GM23338 (cell line): ENCODE measurements at regions not wholly inside any gene's neighbourhood (a gene's known extent, or its start where the extent isn't known, plus 50 kb on each side); places are given as distances from the start of the nearest gene placed in this dataset.

Experiments used
- ATAC-seq: fragments of 200-7000 bp; cut with Tn5 transposase; 3 replicates; pipeline ENCODE4 v1.9.1; 2020
- DNase-seq: peaks from one replicate; pipeline ENCODE4 v3.0.0-alpha.2; 2015; ENCODE audit warnings: low spot score
- H2AFZ ChIP-seq: fragments of 200-600 bp; sonication (generic); 2 replicates; pipeline ENCODE4 v1.8.0; 2016; ENCODE audit warnings: antibody characterized with exemption, mild to moderate bottlenecking, moderate library complexity
- H3F3A ChIP-seq: fragments of 200-600 bp; sonication (generic); replicated peaks from 2 replicates; pipeline ENCODE4 v1.8.0; 2017; ENCODE audit warnings: antibody characterized with exemption, mixed run types, low read depth
- H3K27ac ChIP-seq: fragments of 200-600 bp; sonication (generic); 2 replicates; pipeline ENCODE4 v1.6.1; 2016; ENCODE audit warnings: low read depth
- H3K27me3 ChIP-seq: fragments of 200-600 bp; sonication (generic); 2 replicates; pipeline ENCODE4 v1.8.0; 2016; ENCODE audit warnings: mild to moderate bottlenecking, mixed run types, moderate library complexity; ENCODE audit not compliant: insufficient read depth
- H3K36me3 ChIP-seq: fragments of 200-600 bp; sonication (generic); 2 replicates; pipeline ENCODE4 v1.8.0; 2016; ENCODE audit warnings: mild to moderate bottlenecking; ENCODE audit not compliant: insufficient read depth
- H3K4me1 ChIP-seq: fragments of 200-600 bp; sonication (generic); 2 replicates; pipeline ENCODE4 v1.8.0; 2016; ENCODE audit warnings: mild to moderate bottlenecking, moderate library complexity; ENCODE audit not compliant: insufficient read depth
- H3K4me2 ChIP-seq: fragments of 200-600 bp; sonication (generic); 2 replicates; pipeline ENCODE4 v1.7.1; 2017; ENCODE audit warnings: mixed run types
- H3K4me3 ChIP-seq: fragments of 200-600 bp; sonication (generic); 2 replicates; pipeline ENCODE4 v1.6.1; 2016; ENCODE audit warnings: mixed run types
- H3K79me2 ChIP-seq: fragments of 200-600 bp; sonication (generic); replicated peaks from 2 replicates; pipeline ENCODE4 v1.8.0; 2017; ENCODE audit warnings: mild to moderate bottlenecking; ENCODE audit not compliant: insufficient read depth
- H3K9me2 ChIP-seq: fragments of 200-600 bp; sonication (generic); 2 replicates; pipeline ENCODE4 v1.8.0; 2017; ENCODE audit not compliant: insufficient read depth
- H4K20me1 ChIP-seq: fragments of 200-600 bp; sonication (generic); replicated peaks from 2 replicates; pipeline ENCODE4 v1.8.0; 2017; ENCODE audit warnings: mild to moderate bottlenecking; ENCODE audit not compliant: insufficient read depth
- H3K27ac Mint-ChIP-seq: 2 replicates; pipeline ENCODE4 v1.8.0; 2020; ENCODE audit warnings: inconsistent platforms, mild to moderate bottlenecking, moderate library complexity, mixed read lengths
- H3K27me3 Mint-ChIP-seq: 3 replicates; pipeline ENCODE4 v1.8.0; 2022; ENCODE audit warnings: low read depth, mild to moderate bottlenecking, moderate library complexity, mixed read lengths, inconsistent platforms; ENCODE audit not compliant: insufficient read depth, poor library complexity
- H3K36me3 Mint-ChIP-seq: 3 replicates; pipeline ENCODE4 v1.8.0; 2021; ENCODE audit warnings: low read depth, mild to moderate bottlenecking, inconsistent platforms, moderate library complexity, mixed read lengths
- H3K4me1 Mint-ChIP-seq: 3 replicates; pipeline ENCODE4 v1.8.0; 2020; ENCODE audit warnings: mild to moderate bottlenecking, inconsistent platforms, mixed read lengths
- H3K4me3 Mint-ChIP-seq: 3 replicates; pipeline ENCODE4 v1.8.0; 2021; ENCODE audit warnings: moderate library complexity, mild to moderate bottlenecking, inconsistent platforms, mixed read lengths
- H3K9me3 Mint-ChIP-seq: 3 replicates; pipeline ENCODE4 v1.8.0; 2020; ENCODE audit warnings: moderate library complexity, mild to moderate bottlenecking, inconsistent platforms, mixed read lengths
- CREB1 ChIP-seq: fragments of 250-450 bp; sonication (Bioruptor Pico); IDR thresholded peaks from 2 replicates; pipeline ENCODE4 v1.5.0; 2020; ENCODE audit warnings: low read depth, mild to moderate bottlenecking, moderate library complexity
- EZH2 ChIP-seq: fragments of 200-600 bp; sonication (generic); IDR thresholded peaks from one replicate; pipeline ENCODE4 v1.8.0; 2017; ENCODE audit warnings: antibody characterized with exemption, mild to moderate bottlenecking, low read depth; ENCODE audit not compliant: unreplicated experiment
- POLR2AphosphoS5 ChIP-seq: IDR thresholded peaks from 2 replicates; pipeline ENCODE4 v1.6.1; 2016; ENCODE audit warnings: antibody characterized with exemption, low read depth
- STAT1 ChIP-seq: IDR thresholded peaks from one replicate; pipeline ENCODE4 v1.6.1; 2016; ENCODE audit warnings: antibody characterized with exemption; ENCODE audit not compliant: unreplicated experiment
- ZNF331 ChIP-seq: fragments of 250-450 bp; sonication (Bioruptor Pico); IDR thresholded peaks from 2 replicates; pipeline ENCODE4 v1.5.0; 2020; ENCODE audit warnings: low read depth, mild to moderate bottlenecking, moderate library complexity
- ZNF462 ChIP-seq: fragments of 250-450 bp; sonication (Bioruptor Pico); IDR thresholded peaks from 2 replicates; pipeline ENCODE4 v1.5.0; 2020; ENCODE audit warnings: mild to moderate bottlenecking, moderate library complexity
- TF ChIP-seq, protein P1 (sequence below): IDR thresholded peaks from 2 replicates; pipeline ENCODE4 v1.6.1; 2016; ENCODE audit warnings: antibody characterized with exemption
- TF ChIP-seq, protein P2 (sequence below), 2 experiments: fragments of 200-600 bp in 1 of 2; sonication (generic) in 1 of 2; conservative IDR thresholded peaks; 2 replicates each; pipeline versions ENCODE4 v1.5.1 to v1.6.1; 2016 to 2017; ENCODE audit warnings: antibody characterized with exemption in 2 of 2, low read depth in 2 of 2, mild to moderate bottlenecking in 2 of 2, moderate library complexity in 1 of 2
- TF ChIP-seq, protein P3 (sequence below): IDR thresholded peaks from one replicate; pipeline ENCODE4 v1.6.1; 2018; ENCODE audit warnings: antibody characterized with exemption; ENCODE audit not compliant: unreplicated experiment

DNA sequence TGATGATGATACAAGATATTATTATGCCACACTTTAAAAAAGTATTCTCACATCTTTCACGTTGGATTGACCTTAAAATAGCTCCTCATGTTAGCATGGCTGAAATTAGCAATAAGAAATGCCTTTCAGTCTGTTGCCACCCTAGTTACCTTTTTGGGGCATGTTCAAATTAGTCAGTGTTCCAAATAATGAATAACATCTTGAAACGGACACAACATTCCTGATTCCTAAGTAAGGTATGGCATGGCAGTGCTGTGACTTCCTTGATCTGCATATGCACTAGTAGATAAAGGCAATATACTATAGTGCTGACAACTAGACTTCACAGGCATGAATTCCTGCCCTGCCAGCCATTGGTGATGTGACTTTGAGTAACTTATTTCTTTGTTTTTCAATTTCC is 914.5 kb downstream of the METTL15 start:
- TF ChIP-seq POLR2AphosphoS5: no peak
- TF ChIP-seq ZNF462 (CRISPR knock-in tag): no peak
- TF ChIP-seq, protein P1, sequence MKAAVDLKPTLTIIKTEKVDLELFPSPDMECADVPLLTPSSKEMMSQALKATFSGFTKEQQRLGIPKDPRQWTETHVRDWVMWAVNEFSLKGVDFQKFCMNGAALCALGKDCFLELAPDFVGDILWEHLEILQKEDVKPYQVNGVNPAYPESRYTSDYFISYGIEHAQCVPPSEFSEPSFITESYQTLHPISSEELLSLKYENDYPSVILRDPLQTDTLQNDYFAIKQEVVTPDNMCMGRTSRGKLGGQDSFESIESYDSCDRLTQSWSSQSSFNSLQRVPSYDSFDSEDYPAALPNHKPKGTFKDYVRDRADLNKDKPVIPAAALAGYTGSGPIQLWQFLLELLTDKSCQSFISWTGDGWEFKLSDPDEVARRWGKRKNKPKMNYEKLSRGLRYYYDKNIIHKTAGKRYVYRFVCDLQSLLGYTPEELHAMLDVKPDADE: no peak
- TF ChIP-seq, protein P2, sequence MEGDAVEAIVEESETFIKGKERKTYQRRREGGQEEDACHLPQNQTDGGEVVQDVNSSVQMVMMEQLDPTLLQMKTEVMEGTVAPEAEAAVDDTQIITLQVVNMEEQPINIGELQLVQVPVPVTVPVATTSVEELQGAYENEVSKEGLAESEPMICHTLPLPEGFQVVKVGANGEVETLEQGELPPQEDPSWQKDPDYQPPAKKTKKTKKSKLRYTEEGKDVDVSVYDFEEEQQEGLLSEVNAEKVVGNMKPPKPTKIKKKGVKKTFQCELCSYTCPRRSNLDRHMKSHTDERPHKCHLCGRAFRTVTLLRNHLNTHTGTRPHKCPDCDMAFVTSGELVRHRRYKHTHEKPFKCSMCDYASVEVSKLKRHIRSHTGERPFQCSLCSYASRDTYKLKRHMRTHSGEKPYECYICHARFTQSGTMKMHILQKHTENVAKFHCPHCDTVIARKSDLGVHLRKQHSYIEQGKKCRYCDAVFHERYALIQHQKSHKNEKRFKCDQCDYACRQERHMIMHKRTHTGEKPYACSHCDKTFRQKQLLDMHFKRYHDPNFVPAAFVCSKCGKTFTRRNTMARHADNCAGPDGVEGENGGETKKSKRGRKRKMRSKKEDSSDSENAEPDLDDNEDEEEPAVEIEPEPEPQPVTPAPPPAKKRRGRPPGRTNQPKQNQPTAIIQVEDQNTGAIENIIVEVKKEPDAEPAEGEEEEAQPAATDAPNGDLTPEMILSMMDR (conservative IDR thresholded peaks at IDR 0.05; ENCODE audit: low read depth in 2 of 2): no peak
- TF ChIP-seq EZH2: no peak
- TF ChIP-seq STAT1: no peak
- no peak for TF ChIP-seq ZNF331 (CRISPR knock-in tag)
- no peak for TF ChIP-seq CREB1 (CRISPR knock-in tag)
- TF ChIP-seq, protein P3, sequence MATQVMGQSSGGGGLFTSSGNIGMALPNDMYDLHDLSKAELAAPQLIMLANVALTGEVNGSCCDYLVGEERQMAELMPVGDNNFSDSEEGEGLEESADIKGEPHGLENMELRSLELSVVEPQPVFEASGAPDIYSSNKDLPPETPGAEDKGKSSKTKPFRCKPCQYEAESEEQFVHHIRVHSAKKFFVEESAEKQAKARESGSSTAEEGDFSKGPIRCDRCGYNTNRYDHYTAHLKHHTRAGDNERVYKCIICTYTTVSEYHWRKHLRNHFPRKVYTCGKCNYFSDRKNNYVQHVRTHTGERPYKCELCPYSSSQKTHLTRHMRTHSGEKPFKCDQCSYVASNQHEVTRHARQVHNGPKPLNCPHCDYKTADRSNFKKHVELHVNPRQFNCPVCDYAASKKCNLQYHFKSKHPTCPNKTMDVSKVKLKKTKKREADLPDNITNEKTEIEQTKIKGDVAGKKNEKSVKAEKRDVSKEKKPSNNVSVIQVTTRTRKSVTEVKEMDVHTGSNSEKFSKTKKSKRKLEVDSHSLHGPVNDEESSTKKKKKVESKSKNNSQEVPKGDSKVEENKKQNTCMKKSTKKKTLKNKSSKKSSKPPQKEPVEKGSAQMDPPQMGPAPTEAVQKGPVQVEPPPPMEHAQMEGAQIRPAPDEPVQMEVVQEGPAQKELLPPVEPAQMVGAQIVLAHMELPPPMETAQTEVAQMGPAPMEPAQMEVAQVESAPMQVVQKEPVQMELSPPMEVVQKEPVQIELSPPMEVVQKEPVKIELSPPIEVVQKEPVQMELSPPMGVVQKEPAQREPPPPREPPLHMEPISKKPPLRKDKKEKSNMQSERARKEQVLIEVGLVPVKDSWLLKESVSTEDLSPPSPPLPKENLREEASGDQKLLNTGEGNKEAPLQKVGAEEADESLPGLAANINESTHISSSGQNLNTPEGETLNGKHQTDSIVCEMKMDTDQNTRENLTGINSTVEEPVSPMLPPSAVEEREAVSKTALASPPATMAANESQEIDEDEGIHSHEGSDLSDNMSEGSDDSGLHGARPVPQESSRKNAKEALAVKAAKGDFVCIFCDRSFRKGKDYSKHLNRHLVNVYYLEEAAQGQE: no peak
- Histone ChIP-seq H3K9me2 (no peaks in the 10 kb centered on the region), H3K4me2 (no peak overlapping the region), H4K20me1 (no peaks in the 10 kb centered on the region), H3F3A (no peaks in the 10 kb centered on the region), H3K27me3 (no peaks in the 10 kb centered on the region), H3K27ac (no peak overlapping the region), H2AFZ (no peak overlapping the region), H3K79me2 (no peaks in the 10 kb centered on the region), H3K4me1 (peaks cover 4% of the 10 kb centered on the region; the same call in 1 of the 2 replicates), H3K4me3 (no peak overlapping the region), H3K36me3 (no peaks in the 10 kb centered on the region)
- DNase-seq: no peak
- Mint-ChIP-seq H3K27ac (no peak overlapping the region), H3K4me3 (no peak overlapping the region), H3K36me3 (no peaks in the 10 kb centered on the region), H3K9me3 (peaks cover 4% of the 10 kb centered on the region; the same call in 1 of the 3 replicates), H3K4me1 (peaks cover 11% of the 10 kb centered on the region), H3K27me3 (no peaks in the 10 kb centered on the region)
- no peak for ATAC-seq
